ENCODE measurements at regions not wholly inside any gene's neighbourhood (a gene's known extent, or its start where the extent isn't known, plus 50 kb on each side); places are given as distances from the start of the nearest gene placed in this dataset.

DNA sequence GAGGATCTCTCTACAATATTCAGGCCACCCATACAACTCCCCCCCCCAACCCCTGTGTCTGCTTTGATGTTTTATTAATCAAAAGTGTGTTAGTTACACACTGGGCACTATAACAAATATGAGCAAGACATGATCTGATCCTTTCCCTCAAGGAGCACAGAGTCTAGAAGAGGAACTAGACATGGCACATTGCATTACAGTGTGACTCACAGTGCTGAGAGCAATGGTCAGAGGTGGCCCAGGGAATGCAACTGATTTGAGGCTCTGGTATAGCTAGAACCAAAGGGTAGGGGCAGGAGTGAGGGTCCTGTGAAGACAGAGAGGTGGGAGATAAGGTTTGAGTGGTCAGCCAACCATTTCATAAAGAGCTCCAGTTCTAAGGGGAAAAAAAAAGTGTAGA lies 539.2 kb downstream of the ACTL7B start:
- TF ChIP-seq, protein P1, sequence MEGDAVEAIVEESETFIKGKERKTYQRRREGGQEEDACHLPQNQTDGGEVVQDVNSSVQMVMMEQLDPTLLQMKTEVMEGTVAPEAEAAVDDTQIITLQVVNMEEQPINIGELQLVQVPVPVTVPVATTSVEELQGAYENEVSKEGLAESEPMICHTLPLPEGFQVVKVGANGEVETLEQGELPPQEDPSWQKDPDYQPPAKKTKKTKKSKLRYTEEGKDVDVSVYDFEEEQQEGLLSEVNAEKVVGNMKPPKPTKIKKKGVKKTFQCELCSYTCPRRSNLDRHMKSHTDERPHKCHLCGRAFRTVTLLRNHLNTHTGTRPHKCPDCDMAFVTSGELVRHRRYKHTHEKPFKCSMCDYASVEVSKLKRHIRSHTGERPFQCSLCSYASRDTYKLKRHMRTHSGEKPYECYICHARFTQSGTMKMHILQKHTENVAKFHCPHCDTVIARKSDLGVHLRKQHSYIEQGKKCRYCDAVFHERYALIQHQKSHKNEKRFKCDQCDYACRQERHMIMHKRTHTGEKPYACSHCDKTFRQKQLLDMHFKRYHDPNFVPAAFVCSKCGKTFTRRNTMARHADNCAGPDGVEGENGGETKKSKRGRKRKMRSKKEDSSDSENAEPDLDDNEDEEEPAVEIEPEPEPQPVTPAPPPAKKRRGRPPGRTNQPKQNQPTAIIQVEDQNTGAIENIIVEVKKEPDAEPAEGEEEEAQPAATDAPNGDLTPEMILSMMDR (IDR thresholded peaks at IDR 0.05; ENCODE audit: insufficient read depth, low read depth, low read length): no peak
- no peak for TF ChIP-seq EZH2 (IDR thresholded peaks at IDR 0.05; ENCODE audit: insufficient read depth, low read length)

Measured in astrocyte (in vitro differentiated cells and primary cell).